Myocyte (in vitro differentiated cells): ENCODE measurements at regions not wholly inside any gene's neighbourhood (a gene's known extent, or its start where the extent isn't known, plus 50 kb on each side); places are given as distances from the start of the nearest gene placed in this dataset.
"Not testable (repeated sequence)": the region's sequence is repeated elsewhere in the genome, so short reads cannot be mapped to it uniquely, and the experiment has no call there.

Source experiments
- DNase-seq: peaks from one replicate; pipeline ENCODE4 v3.0.0-alpha.2; 2012; ENCODE audit warnings: low read depth

DNA sequence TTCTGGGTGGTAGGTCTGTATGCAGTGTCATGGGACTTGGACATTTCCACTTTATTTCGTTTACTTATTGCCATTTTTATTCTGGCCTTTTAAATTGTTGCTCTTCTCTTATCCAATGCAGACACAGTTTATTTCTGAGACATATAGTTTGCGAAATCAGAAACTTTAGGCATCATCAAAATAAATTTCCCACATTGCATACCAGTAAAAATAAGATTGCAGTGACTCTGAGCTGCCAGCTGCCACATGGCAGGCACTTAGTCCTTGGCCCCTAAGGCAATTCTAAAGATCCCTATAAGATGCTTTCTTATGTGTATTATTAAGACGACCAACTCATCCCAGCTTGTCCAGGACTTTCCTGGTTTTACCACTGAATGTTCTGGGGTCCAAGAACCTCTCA lies 81.8 kb upstream of the ANKRD1 start:
- no peak for DNase-seq

GRCh38 chr10:91003379-91003778 lies 82.5 kb upstream of the ANKRD1 start:
- DNase-seq = not testable (repeated sequence)

GRCh38 chr10:91005276-91005675 lies 84.4 kb upstream of the ANKRD1 start:
- not testable (repeated sequence) for DNase-seq

GRCh38 chr10:91006001-91006751 lies 85.3 kb upstream of the ANKRD1 start:
- DNase-seq = peak; percentile 88

- peak; percentile 53 for DNase-seq
Observed at GRCh38 chr10:91006752-91007346, 86.0 kb upstream of the ANKRD1 start.

DNA sequence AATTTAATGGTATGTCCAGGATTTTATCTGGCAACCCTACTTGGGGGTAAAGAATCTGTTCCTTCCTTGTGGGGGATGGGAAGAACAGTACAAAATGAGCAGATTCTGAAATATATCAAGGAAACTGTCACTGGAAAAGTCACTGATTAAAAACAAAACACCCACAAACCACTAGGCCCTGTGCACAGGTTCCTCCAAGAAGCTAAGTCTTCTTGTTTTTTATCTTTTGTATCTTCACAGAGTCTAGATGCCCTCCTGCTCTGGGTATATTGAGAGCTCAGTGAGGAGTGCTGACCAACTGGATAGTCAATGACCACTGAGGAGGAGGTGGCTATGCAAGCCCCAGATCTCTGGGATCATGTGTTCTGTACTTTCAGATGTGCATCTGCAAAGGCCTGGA lies 86.8 kb upstream of the ANKRD1 start:
- DNase-seq = no peak

- DNase-seq = peak; percentile 79
Observed at GRCh38 chr10:91009121-91009520, 88.2 kb upstream of the ANKRD1 start.

DNA sequence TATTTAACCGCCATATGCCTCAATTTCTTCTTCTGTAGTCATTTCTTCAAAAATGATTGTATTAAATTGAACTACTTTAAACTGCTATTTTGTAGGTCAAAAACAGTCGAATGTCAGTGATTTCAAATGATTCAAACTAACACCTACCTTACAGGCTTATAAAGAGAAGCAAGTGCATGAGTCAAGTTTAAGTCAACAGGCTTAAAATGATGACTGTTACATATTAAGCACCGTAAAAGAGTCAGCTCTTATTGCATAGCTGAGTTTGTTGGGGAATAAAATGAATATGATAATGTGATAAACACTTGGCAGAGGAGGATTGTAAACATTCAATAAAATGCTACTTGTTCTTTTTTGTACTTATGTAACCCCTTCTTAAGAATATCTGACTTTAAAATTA lies 90.1 kb upstream of the ANKRD1 start:
- DNase-seq = no peak

DNA sequence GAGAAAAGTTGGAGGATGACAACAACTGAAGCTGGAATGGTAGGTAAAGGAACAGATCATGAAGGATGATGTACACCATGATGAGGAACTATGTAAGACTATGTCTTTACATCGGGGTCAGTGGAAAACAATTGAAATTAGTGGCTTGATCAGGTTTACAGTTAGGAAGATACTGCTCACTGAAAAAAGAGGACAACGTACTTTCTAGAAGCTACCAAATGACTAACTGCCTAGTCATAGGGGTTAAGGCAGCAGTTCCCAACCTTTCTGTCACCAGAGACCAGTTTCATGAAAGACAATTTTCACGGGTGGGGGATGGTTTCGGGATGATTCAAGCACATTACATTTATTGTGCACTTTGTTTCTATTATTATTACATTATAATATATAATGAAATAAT lies 91.6 kb upstream of the ANKRD1 start:
- DNase-seq = no peak

DNA sequence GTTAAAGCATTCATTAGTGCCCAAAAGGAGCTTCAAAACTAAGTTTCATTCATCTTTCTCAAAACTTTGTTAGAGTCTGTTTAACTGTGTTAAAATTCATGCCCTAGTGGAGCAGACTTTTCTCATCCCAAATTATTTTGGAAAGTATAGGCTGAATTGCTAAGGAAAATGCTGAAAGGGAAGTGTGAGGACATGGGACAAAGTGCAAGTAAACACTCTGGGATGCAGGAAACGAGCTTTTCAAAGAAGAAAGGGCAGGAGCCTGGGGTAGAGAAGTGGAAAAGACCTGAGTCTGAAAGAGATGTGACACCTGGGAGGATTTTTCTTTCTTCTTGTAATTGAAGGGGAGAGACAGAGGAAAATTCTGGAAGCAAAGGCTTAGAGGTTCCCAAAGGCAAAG lies 93.1 kb upstream of the ANKRD1 start:
- DNase-seq = no peak

GRCh38 chr10:91017198-91017597 lies 96.3 kb upstream of the ANKRD1 start:
- DNase-seq = no peak

DNA sequence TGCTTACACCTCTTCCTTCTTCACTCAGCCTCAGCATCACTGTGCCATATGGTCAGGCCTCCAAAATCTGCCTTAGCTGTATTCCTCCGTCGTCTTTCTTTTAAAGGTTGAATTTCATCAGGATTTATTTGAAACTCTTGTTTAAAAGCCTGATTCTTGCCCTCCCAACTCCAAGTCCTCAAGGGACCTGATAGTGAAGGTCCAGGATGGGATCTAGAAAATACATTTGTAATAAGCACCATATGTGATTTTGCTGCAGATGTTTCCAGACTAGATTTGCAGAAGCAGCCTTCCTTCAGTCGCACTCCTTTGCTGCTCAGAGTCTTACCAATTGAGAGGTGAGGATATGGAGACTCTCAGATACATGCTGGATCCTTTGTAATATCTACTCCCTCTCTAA lies 101.0 kb upstream of the ANKRD1 start:
- no peak for DNase-seq

DNA sequence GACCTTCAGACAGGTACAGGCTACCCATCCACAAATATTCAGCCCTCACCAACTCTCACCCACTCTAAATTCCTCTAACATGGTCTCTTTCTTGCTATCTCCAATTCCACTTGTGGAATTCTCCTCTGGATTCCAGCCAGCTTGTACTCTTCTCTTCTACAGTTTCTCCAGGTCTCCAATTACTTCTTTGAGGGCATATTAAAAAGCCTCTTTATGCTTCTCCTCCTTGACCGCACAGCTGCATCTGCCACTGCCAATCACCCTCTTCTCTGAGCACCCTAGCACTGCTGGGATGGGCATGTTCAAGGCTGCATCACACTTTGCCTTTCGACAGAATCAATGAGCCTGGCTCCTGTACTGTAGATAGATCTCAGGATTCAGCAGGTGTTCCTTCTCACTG lies 101.5 kb upstream of the ANKRD1 start:
- DNase-seq = peak; percentile 98

GRCh38 chr10:91022924-91023699 lies 102.2 kb upstream of the ANKRD1 start:
- no peak for DNase-seq

DNA sequence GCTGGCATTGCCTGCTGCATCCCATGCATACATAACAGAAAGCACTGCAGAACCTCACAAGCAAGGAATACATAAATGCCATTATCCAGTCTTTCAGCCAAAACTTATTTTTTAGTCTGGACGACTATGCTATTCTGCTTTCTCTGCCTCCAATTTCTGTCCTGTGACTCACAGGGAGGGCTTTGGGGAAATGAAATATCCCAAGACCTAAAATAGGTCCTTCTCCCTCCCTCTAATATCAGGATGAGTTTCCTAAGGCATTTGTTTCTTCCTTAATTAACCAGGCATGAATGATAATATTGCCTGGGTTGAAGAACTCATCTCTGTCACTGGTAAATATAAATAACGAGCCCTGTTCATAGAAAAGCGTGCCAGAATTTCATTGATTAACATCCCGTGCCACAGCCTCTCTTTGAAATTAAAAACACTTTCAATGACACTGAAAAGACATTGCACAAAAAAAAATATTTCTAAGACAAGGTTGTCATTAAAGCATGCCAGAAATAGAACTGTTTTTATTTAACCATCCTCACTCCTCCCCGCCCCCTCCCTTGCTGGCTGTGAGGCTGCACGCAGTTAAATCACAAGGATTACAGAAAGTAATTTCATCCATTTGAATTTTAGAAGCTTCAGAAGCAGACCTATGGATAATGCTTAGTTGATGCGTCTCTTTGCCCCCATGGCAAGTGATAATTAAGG lies 103.0 kb upstream of the ANKRD1 start:
- no peak for DNase-seq

DNA sequence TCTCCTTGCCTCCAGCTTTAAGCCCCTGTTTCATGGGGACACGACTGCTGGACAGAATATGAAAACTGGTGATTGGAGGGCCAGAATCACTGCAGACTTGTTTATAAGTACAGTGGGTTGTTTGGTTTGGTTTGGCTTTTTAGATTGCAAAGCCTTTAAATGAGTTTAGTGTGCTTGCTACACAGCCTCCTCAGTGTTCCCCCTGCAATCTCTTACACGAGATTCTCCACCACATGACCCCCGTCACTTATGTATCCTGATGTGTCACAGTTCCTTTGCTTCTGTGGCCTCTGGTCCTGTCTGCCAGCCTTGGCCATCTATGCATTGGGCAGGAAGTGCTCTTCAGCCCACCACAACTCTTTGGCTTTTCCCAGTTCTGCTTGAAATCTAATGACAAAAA lies 103.7 kb upstream of the ANKRD1 start:
- no peak for DNase-seq

DNA sequence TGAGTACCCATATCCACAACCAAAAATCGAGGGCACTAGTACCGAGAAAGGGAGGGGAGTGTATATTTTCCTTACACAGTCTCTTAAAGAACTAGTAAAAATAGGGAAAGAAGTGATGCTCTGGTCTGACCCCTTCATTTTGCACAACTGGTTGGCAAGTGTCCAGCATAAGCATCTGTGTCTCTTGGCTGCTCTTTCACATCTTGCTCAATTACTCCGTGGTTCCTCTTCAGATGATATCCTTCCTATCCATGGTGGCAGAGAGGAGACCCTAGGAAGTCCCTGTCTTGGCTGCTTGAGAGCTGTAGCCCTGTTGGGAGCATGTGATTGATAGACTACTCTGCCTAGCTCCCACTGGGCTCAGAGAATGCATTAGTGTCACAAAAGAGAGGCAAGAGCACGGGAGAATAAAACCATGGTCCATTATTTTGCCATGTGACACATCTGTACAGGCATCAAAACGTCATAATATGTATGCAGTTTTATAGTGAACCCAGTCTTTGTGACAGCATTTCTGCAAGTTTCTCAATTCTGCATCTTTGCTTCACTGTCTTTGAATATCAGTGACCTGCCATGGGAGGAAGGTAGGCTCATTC lies 111.8 kb upstream of the ANKRD1 start:
- no peak for DNase-seq

DNA sequence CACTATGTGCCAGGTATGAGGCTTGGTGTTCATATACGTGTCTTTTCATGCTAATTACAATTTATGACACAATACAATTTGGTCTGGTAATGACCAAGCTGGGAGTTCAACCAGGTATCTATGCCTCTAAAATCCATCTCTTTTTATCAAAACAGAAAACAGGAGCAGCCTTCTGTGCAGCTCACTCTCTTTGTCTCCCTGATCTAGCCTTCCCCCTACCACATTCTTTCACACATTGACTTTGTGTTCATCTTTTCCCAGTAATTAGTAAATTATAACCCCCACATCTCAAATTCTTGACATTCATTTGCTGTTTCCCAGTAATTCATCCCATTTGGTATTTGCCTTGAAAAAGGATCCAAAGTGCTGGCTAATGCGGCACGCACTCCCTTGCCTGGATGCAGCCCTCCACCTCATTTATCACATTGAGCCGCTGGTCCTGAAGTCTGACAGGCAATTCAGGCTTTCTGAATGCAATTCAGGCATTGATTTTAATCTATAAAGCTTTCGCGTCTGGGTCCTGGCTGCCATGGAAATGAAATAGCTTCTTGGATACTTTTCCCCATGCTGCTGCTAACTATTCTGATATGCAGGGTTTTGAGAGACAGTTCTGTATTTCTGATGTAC lies 112.5 kb upstream of the ANKRD1 start:
- no peak for DNase-seq

- DNase-seq = no peak
Observed at GRCh38 chr10:91034042-91034441, 113.2 kb upstream of the ANKRD1 start.

DNA sequence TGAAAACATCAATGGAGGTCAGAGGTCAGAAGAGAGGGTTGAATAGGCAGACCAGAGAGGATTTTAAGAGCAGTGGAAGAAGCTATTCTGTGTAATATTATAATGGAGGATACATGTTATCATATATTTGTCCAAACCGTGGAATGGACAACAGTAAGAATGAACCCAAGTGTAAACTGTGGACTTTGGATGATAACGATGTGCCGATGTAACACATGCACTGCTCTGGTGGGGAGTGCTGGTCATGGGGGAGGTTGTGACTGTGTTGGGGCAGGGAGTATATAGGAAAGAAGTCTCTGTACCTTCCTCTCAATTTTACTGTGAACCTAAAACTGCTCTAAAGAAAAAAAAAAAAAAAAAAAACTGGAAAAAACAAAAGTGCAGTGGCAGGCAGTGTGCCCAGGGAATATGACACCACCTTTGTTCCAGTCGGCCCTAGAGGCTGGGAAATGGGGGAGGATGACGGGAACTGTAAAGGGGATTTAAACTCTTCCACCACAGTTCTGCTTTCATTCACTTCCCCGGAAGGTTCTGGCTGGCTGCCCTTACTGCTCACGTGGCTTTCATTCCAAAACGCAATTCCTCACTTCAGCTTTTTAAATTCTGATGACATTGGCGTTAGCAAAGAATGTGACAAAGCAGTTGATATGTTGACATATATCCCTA lies 113.7 kb upstream of the ANKRD1 start:
- DNase-seq = peak; percentile 81
